Stimulated activated CD4-positive, alpha-beta T cell treated with anti-CD3 and anti-CD28 coated beads, TNF-alpha, amount 100 ng/mL, for 24 hours (primary cell): ENCODE measurements at regions not wholly inside any gene's neighbourhood (a gene's known extent, or its start where the extent isn't known, plus 50 kb on each side); places are given as distances from the start of the nearest gene placed in this dataset.

ENCODE experiments used
- DNase-seq, 3 experiments: peaks; one replicate each; pipeline ENCODE4 v3.0.0-alpha.2; 2020; ENCODE audit warnings: low read depth in 3 of 3

- no peak for DNase-seq
Measured at GRCh38 chr15:37165395-37165794, 65.0 kb upstream of the MEIS2 start.

DNA sequence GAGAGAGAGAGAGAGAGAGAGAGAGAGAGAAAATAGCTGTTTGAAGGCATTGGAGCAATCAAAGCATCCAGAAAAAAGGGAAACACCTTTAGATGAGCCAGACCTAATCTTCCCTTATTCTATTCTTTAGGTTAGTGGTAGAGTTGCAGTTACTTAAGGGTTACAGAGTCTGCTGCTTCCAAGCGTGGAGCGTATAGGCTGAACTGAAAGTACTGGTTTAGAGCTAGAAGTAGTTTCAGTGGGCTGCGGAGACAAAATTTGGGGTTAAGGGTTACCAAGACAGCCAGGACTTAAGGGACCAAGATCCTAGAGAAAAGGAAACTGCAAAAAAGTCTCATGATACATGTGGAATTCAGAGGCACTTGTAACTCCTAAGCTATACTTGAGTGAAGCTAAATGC, 66.1 kb upstream of the MEIS2 start:
- no peak for DNase-seq

DNA sequence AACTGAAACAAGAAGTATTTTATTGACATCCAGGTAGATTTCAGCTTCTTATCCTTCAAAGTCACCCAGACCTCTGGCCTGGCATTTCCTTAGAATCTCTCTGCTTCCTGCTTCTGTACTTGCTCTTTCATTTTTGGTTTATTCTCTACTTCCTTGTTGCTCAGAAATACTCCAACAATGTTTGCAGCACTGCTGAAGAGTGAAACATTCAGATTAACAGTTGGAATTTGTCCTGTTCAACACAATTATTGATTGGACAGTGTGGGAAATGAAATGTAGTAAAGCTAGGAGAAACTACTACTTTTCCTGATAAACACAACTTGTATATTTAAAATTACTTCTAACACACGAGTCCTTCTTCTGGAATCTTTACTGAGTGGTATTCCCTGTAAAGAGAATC, 81.0 kb upstream of the MEIS2 start:
- DNase-seq, result no peak

GRCh38 chr15:37199545-37199944, 99.2 kb upstream of the MEIS2 start:
- no peak for DNase-seq

- DNase-seq, result no peak
Measured at GRCh38 chr15:37203050-37203449, 102.7 kb upstream of the MEIS2 start.

- DNase-seq, result no peak
Measured at GRCh38 chr15:37204692-37205091, 104.3 kb upstream of the MEIS2 start.

GRCh38 chr15:37206690-37207089, 106.3 kb upstream of the MEIS2 start:
- DNase-seq, result no peak

- DNase-seq, result no peak
Measured at GRCh38 chr15:37208146-37209040, 108.0 kb upstream of the MEIS2 start.

DNA sequence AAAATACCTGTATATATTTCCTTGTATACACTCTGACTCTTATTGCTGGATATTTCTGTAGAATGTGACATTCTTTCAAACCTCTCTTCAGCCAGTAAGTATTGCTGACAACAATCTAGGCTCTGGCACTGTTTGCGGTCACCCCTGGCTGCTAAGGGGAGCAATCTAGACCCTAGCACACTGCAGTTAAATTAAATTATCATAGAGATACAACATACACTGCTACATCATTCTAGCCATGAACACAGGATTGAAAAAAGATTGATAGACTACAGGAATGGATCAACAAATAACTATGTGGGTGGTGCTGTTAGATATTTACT, 108.7 kb upstream of the MEIS2 start:
- DNase-seq, result no peak

DNA sequence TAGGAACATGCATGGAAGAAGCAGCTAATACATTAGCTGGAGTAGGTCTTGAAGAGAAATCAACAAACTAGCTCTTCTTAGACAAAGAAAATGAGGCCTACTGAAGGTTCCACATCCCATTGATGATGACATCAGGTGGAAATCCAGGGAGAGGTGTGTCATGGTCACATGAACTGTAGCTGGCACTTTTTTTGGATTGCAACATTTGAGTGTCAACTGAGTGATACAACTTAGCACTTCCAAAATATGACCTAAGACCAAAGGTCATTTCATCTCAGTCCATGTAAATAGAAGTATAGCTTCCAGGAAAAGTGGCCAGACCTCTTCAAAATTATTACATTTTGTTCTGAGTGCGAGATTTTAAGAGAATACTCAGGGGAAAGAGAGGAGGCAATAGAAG, 117.2 kb upstream of the MEIS2 start:
- no peak for DNase-seq

- no peak for DNase-seq
Measured at GRCh38 chr15:37218351-37218916, 118.1 kb upstream of the MEIS2 start.

DNA sequence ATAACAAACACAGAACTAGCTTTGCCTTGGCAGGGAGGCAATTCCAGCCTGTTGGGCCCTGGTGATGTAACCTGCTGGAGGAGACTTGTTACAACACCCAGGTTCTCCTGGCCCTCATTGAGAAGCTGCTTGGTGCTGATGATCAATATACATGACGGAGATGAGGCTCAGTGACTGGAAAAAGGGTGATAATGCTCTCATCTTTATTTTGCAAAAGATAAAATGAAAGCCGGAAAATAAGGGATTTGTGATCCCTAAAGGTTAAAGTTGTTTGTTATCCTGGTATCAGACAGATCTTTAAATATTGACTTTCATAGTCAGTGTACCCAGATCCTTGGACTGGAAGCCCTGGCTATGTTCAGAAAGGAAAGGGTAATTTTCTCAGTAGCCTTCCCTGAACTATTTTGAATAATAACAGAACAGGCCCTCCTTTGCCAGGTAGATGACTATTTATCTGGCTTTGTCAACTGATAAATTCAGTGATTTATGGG, 118.9 kb upstream of the MEIS2 start:
- DNase-seq, result no peak

DNA sequence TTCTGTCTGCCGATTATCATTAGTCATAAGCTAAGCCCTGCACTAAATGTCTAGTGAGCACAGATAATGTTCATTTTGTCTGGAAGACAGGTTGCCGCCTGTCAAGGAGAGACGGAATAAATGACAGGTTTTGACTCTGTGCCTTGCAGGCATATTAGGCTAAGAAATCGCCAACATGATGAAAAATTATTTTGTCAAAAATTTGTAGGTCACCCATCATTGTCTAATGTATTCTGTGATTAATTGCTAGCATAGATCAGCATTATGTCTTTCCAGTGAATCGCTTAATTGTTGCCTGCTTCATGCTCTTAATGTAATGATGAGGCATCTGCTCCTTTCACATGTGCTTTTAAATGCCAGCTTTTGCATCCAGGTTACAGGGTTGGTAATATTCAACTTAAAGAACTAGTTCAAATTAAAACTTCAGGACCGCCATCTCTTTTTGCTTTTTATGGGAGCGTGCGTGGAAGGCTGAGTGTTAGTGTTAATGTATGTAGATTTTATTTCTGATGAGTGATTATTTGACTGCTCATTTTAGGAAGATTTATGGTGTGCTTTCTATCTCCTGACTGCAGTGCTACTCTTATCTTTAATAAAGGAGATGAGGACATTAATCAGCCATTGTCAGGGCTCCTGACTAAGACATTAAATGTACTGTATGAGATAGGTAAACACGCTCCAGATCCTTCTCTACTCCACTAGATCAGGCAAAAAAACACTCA, 120.8 kb upstream of the MEIS2 start:
- no peak for DNase-seq

GRCh38 chr15:37221671-37222145, 121.4 kb upstream of the MEIS2 start:
- no peak for DNase-seq

- no peak for DNase-seq
Measured at GRCh38 chr15:37223089-37223488, 122.7 kb upstream of the MEIS2 start.

DNA sequence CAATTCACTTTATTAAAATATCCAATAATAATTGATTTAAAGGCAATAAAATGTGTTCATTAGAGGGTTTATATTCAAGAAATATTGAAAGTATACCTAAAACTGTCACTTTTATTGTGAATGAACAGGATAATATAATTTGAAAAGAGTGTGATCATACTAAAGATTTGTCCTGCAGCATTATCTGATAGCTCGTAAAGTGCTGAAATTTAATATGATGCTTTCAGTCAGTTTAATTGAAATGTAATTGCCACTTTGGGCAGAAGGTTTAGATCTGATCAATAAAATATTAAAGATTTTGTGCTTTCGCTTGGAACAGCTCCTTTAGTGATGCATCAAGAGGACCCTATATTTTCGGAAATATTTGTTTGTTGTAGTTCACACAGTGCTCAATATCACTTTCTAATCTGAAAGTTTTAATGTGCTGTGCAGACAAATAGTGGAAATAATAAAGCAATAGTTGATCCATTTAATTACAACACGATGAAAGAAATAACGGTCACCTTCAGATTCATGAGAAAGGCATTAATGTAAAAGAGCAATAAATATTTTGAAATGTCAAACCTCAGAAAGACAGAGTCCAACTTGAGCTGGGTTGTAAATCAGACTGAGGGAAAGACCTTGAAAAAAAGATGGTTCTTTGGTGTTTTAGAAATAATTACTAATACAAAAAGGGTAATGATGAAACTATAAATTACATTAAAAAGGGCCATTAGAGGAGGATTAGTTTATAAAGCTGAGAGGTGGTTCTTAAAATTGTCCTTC, 129.7 kb upstream of the MEIS2 start:
- DNase-seq, result no peak

DNA sequence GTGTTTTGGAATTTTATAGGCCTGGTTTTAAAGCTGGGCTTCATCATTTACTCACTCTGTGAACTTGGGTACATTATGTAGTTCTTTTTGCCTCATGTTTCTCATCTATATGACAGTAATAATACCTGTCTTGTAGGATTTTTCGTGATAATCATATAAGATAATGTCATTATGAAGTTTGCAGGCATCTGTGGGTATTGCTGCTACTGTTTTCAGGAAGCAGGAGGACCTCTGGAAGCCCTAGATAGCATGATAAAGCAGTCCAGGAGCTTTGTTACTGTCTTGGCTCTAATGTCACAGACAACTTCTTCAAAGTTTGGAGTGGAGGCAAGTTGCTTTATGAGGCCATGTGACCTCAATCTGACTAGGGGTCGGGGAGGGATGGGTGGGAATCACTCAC, 145.0 kb upstream of the MEIS2 start:
- no peak for DNase-seq

- DNase-seq, result no peak
Measured at GRCh38 chr15:37246065-37246464, 145.7 kb upstream of the MEIS2 start.

GRCh38 chr15:37246856-37247255, 146.5 kb upstream of the MEIS2 start:
- DNase-seq, result no peak

DNA sequence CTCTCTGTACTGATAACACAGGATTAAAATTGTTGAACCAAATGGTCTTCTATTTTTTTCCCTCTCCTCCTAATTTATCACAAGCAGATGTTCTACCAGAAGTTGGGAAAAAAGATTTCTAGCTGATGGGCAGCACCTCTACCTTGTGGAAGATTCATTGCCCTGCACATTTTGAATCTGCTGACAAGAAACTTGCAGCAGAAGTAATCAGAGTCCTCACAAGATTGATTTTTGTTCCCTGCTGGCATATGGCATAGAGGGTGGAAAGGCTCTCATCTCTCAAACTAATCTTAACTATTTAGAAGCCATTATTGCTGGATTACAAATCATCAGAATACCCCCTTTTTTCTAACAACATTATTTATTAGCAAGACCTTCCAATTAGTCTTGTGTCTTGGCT, 148.9 kb upstream of the MEIS2 start:
- DNase-seq, result no peak

GRCh38 chr15:37252530-37252929, 152.2 kb upstream of the MEIS2 start:
- DNase-seq, result no peak

- no peak for DNase-seq
Measured at GRCh38 chr15:37253877-37254276, 153.5 kb upstream of the MEIS2 start.
